ENCODE measurements at regions not wholly inside any gene's neighbourhood (a gene's known extent, or its start where the extent isn't known, plus 50 kb on each side); places are given as distances from the start of the nearest gene placed in this dataset.

GRCh38 chr13:112141643-112142400 lies 74.9 kb downstream of the SOX1 start:
- Mint-ChIP-seq H3K4me1 (no peaks in the 10 kb centered on the region), H3K36me3 (ENCODE audit: low read depth) (no peaks in the 10 kb centered on the region), H3K9me3 (no peaks in the 10 kb centered on the region), H3K27ac (no peak overlapping the region), H3K27me3 (no peaks in the 10 kb centered on the region), H3K4me3 (no peak overlapping the region)
- no peak for DNase-seq
- intact Hi-C loops (cut with micrococcal nuclease) = no loop called here

- Mint-ChIP-seq H3K36me3 (ENCODE audit: low read depth) (no peaks in the 10 kb centered on the region), H3K4me1 (no peaks in the 10 kb centered on the region), H3K27ac (no peak overlapping the region), H3K9me3 (no peaks in the 10 kb centered on the region), H3K27me3 (no peaks in the 10 kb centered on the region), H3K4me3 (no peak overlapping the region)
- intact Hi-C loops (cut with micrococcal nuclease) = no loop called here
- no peak for DNase-seq
These were observed 75.5 kb downstream of the SOX1 start for GRCh38 chr13:112142401-112142930.

GRCh38 chr13:112143046-112143752 lies 76.2 kb downstream of the SOX1 start:
- Mint-ChIP-seq H3K4me3 (no peak overlapping the region), H3K9me3 (no peaks in the 10 kb centered on the region), H3K4me1 (no peaks in the 10 kb centered on the region), H3K27ac (no peak overlapping the region), H3K27me3 (no peaks in the 10 kb centered on the region), H3K36me3 (ENCODE audit: low read depth) (no peaks in the 10 kb centered on the region)
- intact Hi-C loops (cut with micrococcal nuclease) = no loop called here
- no peak for DNase-seq

- Mint-ChIP-seq H3K36me3 (ENCODE audit: low read depth) (no peaks in the 10 kb centered on the region), H3K4me3 (no peak overlapping the region), H3K27me3 (no peaks in the 10 kb centered on the region), H3K27ac (no peak overlapping the region), H3K4me1 (no peaks in the 10 kb centered on the region), H3K9me3 (peaks cover 6% of the 10 kb centered on the region)
- no peak for DNase-seq
- intact Hi-C loops (cut with micrococcal nuclease) = no loop called here
These were observed 77.0 kb downstream of the SOX1 start for GRCh38 chr13:112143753-112144615.

- peaks cover 7% of the 10 kb centered on the region for H3K9me3 Mint-ChIP-seq
- H3K4me3 Mint-ChIP-seq = no peak overlapping the region
- H3K27ac Mint-ChIP-seq = no peak overlapping the region
- H3K36me3 Mint-ChIP-seq (ENCODE audit: low read depth) = no peaks in the 10 kb centered on the region
- H3K27me3 Mint-ChIP-seq = no peaks in the 10 kb centered on the region
- no peak for DNase-seq
- no peaks in the 10 kb centered on the region for H3K4me1 Mint-ChIP-seq
- intact Hi-C loops (cut with micrococcal nuclease) = no loop called here
These were observed 77.9 kb downstream of the SOX1 start for GRCh38 chr13:112144616-112145550.

GRCh38 chr13:112145551-112146360 lies 78.8 kb downstream of the SOX1 start:
- DNase-seq = no peak
- peaks cover 7% of the 10 kb centered on the region for H3K9me3 Mint-ChIP-seq
- no peaks in the 10 kb centered on the region for H3K4me1 Mint-ChIP-seq
- H3K27me3 Mint-ChIP-seq = no peaks in the 10 kb centered on the region
- intact Hi-C loops (cut with micrococcal nuclease) = no loop called here
- no peak overlapping the region for H3K4me3 Mint-ChIP-seq
- no peaks in the 10 kb centered on the region for H3K36me3 Mint-ChIP-seq (ENCODE audit: low read depth)
- no peak overlapping the region for H3K27ac Mint-ChIP-seq

- no peak for DNase-seq
- Mint-ChIP-seq H3K27ac (no peak overlapping the region), H3K4me3 (no peak overlapping the region), H3K27me3 (no peaks in the 10 kb centered on the region), H3K9me3 (peaks cover 7% of the 10 kb centered on the region), H3K4me1 (no peaks in the 10 kb centered on the region), H3K36me3 (ENCODE audit: low read depth) (no peaks in the 10 kb centered on the region)
- intact Hi-C loops (cut with micrococcal nuclease) = no loop called here
These were observed 83.4 kb downstream of the SOX1 start for GRCh38 chr13:112150352-112150751.

- DNase-seq = no peak
- no peaks in the 10 kb centered on the region for H3K4me1 Mint-ChIP-seq
- intact Hi-C loops (cut with micrococcal nuclease) = no loop called here
- no peak overlapping the region for H3K27ac Mint-ChIP-seq
- peaks cover 7% of the 10 kb centered on the region for H3K9me3 Mint-ChIP-seq
- no peaks in the 10 kb centered on the region for H3K36me3 Mint-ChIP-seq (ENCODE audit: low read depth)
- H3K27me3 Mint-ChIP-seq = no peaks in the 10 kb centered on the region
- H3K4me3 Mint-ChIP-seq = no peak overlapping the region
These were observed 85.9 kb downstream of the SOX1 start for GRCh38 chr13:112152846-112153245.

GRCh38 chr13:112153364-112153763 lies 86.4 kb downstream of the SOX1 start:
- H3K4me1 Mint-ChIP-seq = no peaks in the 10 kb centered on the region
- intact Hi-C loops (cut with micrococcal nuclease) = no loop called here
- no peak for DNase-seq
- H3K9me3 Mint-ChIP-seq = peaks cover 7% of the 10 kb centered on the region
- no peaks in the 10 kb centered on the region for H3K27me3 Mint-ChIP-seq
- no peak overlapping the region for H3K27ac Mint-ChIP-seq
- no peak overlapping the region for H3K4me3 Mint-ChIP-seq
- H3K36me3 Mint-ChIP-seq (ENCODE audit: low read depth) = no peaks in the 10 kb centered on the region

- H3K4me1 Mint-ChIP-seq = no peaks in the 10 kb centered on the region
- DNase-seq = no peak
- no peaks in the 10 kb centered on the region for H3K27me3 Mint-ChIP-seq
- H3K4me3 Mint-ChIP-seq = no peak overlapping the region
- H3K9me3 Mint-ChIP-seq = peaks cover 2% of the 10 kb centered on the region
- intact Hi-C loops (cut with micrococcal nuclease) = no loop called here
- no peak overlapping the region for H3K27ac Mint-ChIP-seq
- no peaks in the 10 kb centered on the region for H3K36me3 Mint-ChIP-seq (ENCODE audit: low read depth)
These were observed 86.9 kb downstream of the SOX1 start for GRCh38 chr13:112153846-112154245.

GRCh38 chr13:112154301-112155060 lies 87.5 kb downstream of the SOX1 start:
- H3K4me1 Mint-ChIP-seq = no peaks in the 10 kb centered on the region
- H3K27ac Mint-ChIP-seq = no peak overlapping the region
- H3K9me3 Mint-ChIP-seq = no peaks in the 10 kb centered on the region
- intact Hi-C loops (cut with micrococcal nuclease) = no loop called here
- no peaks in the 10 kb centered on the region for H3K36me3 Mint-ChIP-seq (ENCODE audit: low read depth)
- no peak overlapping the region for H3K4me3 Mint-ChIP-seq
- no peak for DNase-seq
- H3K27me3 Mint-ChIP-seq = no peaks in the 10 kb centered on the region

- H3K9me3 Mint-ChIP-seq = no peaks in the 10 kb centered on the region
- no peak overlapping the region for H3K4me3 Mint-ChIP-seq
- no peaks in the 10 kb centered on the region for H3K36me3 Mint-ChIP-seq (ENCODE audit: low read depth)
These were observed 92.0 kb downstream of the SOX1 start for GRCh38 chr13:112158961-112159360.

More at GRCh38 chr13:112158961-112159360, 92.0 kb downstream of the SOX1 start:
- H3K4me1 Mint-ChIP-seq = no peaks in the 10 kb centered on the region
- intact Hi-C loops (cut with micrococcal nuclease) = no loop called here
- H3K27ac Mint-ChIP-seq = no peak overlapping the region
- no peak for DNase-seq
- H3K27me3 Mint-ChIP-seq = peaks cover 19% of the 10 kb centered on the region
